Activated CD4-positive, alpha-beta memory T cell treated with anti-CD3 and anti-CD28 coated beads for 36 hours (primary cell): ENCODE measurements at regions not wholly inside any gene's neighbourhood (a gene's known extent, or its start where the extent isn't known, plus 50 kb on each side); places are given as distances from the start of the nearest gene placed in this dataset.

Experiments used
- CTCF ChIA-PET: fragments of 350-600 bp; sonication (Branson Sonifier 250); formaldehyde crosslinking; loops from one replicate; lab custom pipeline; 2021; ENCODE audit warnings: antibody characterized with exemption, inconsistent platforms; lab: Charles Lee
- POLR2A ChIA-PET: fragments of 350-600 bp; sonication (Branson Sonifier 250); formaldehyde crosslinking; loops from one replicate; lab custom pipeline; 2021; ENCODE audit warnings: antibody characterized with exemption; lab: Charles Lee
- DNase-seq: peaks from one replicate; pipeline ENCODE4 v3.0.0-alpha.2; 2020
- H3K27ac Mint-ChIP-seq: one replicate; pipeline ENCODE4 v1.8.0; 2021; ENCODE audit warnings: mixed read lengths
- H3K27me3 Mint-ChIP-seq: one replicate; pipeline ENCODE4 v1.8.0; 2021; ENCODE audit warnings: mixed read lengths
- H3K36me3 Mint-ChIP-seq: one replicate; pipeline ENCODE4 v1.8.0; 2021; ENCODE audit warnings: mixed read lengths
- H3K4me1 Mint-ChIP-seq: one replicate; pipeline ENCODE4 v1.8.0; 2021; ENCODE audit warnings: low read depth, mixed read lengths
- H3K4me3 Mint-ChIP-seq: one replicate; pipeline ENCODE4 v1.8.0; 2021; ENCODE audit warnings: mild to moderate bottlenecking, mixed read lengths
- H3K9me3 Mint-ChIP-seq: one replicate; pipeline ENCODE4 v1.8.0; 2021; ENCODE audit warnings: mixed read lengths
- intact Hi-C: fragments of 100-400 bp; cut with micrococcal nuclease; formaldehyde crosslinking; loops from one replicate; pipeline ENCODE4 v1.15.1; 2023

GRCh38 chr18:67612281-67612680 is 95.8 kb upstream of the DSEL start:
- ChIA-PET POLR2A (no interaction called here), CTCF (no interaction called here)
- H3K27ac Mint-ChIP-seq, result no peak overlapping the region
- H3K4me1 Mint-ChIP-seq, result no peaks in the 10 kb centered on the region
- DNase-seq, result no peak
- intact Hi-C loops, result no loop called here
- no peaks in the 10 kb centered on the region for H3K9me3 Mint-ChIP-seq
- H3K4me3 Mint-ChIP-seq, result no peak overlapping the region
- no peaks in the 10 kb centered on the region for H3K27me3 Mint-ChIP-seq
- no peaks in the 10 kb centered on the region for H3K36me3 Mint-ChIP-seq

DNA sequence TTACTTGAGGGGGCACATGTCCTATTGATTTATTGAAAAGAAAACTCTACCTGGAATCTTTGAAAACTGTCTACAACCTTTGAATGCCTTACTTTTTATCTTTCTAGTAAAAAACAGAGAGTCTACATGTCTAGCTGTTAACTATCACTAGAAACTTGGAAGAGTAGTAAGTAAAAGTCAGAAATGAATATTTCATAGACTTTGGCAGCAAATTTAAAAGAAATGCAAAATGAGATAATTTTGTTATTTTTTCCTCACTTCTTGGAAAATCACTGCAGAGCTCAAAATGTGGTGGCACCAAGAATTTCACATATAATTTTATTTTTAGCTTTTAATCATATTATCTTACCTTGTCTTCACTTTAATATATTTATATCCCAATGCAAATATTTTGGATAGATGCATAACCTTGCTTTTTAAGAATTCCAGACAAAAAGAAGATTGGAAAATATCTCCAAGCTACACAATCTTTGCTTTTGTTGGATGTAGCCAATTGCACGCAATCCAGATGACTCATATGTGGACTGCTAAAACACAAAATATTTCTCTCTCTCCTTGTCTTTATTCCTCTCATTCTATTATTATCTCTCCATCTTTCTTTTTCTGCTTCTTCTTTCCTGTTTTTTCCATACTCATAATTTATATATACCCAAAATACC is 92.2 kb upstream of the DSEL start:
- CTCF ChIA-PET, result no interaction called here
- no peak for DNase-seq
- no peak overlapping the region for H3K4me3 Mint-ChIP-seq
- no peaks in the 10 kb centered on the region for H3K36me3 Mint-ChIP-seq
- H3K27ac Mint-ChIP-seq, result no peak overlapping the region
- H3K27me3 Mint-ChIP-seq, result no peaks in the 10 kb centered on the region
- intact Hi-C loops, result no loop called here
- POLR2A ChIA-PET, result no interaction called here
- no peaks in the 10 kb centered on the region for H3K4me1 Mint-ChIP-seq
- peaks cover 4% of the 10 kb centered on the region for H3K9me3 Mint-ChIP-seq

- H3K27ac Mint-ChIP-seq, result no peak overlapping the region
- ChIA-PET POLR2A (no interaction called here), CTCF (no interaction called here)
- intact Hi-C loops, result no loop called here
- no peaks in the 10 kb centered on the region for H3K4me1 Mint-ChIP-seq
- H3K9me3 Mint-ChIP-seq, result peaks cover 4% of the 10 kb centered on the region
- H3K36me3 Mint-ChIP-seq, result no peaks in the 10 kb centered on the region
- no peak for DNase-seq
- H3K4me3 Mint-ChIP-seq, result no peak overlapping the region
- no peaks in the 10 kb centered on the region for H3K27me3 Mint-ChIP-seq
Measured at GRCh38 chr18:67608191-67608590, 91.7 kb upstream of the DSEL start.

GRCh38 chr18:67600181-67601180 is 84.0 kb upstream of the DSEL start:
- Mint-ChIP-seq H3K4me1 (no peaks in the 10 kb centered on the region), H3K36me3 (peaks cover 2% of the 10 kb centered on the region), H3K27ac (no peak overlapping the region), H3K9me3 (peaks cover 4% of the 10 kb centered on the region), H3K4me3 (no peak overlapping the region), H3K27me3 (peaks cover 3% of the 10 kb centered on the region)
- ChIA-PET CTCF (no interaction called here), POLR2A (no interaction called here)
- no peak for DNase-seq
- intact Hi-C loops, result no loop called here

DNA sequence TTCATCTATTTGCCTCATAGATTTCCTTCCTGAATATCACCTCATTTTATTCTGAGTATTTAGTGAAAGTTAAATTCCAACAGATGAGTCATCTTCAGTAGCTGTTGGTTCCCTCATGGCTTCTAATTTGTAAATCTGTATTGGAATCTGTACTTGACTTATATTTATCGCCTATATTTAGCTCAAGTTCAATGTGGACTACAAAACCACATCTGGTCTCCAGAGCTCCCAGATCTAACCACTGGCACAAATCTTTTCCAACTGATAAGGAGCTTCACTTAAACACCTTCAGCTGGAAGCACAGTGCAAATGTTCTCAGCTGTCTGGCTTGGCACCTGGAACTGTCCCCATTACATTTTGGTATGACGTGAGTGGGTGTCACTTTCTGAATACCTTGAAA is 82.8 kb upstream of the DSEL start:
- H3K36me3 Mint-ChIP-seq, result peaks cover 2% of the 10 kb centered on the region
- peaks cover 2% of the 10 kb centered on the region for H3K9me3 Mint-ChIP-seq
- no peaks in the 10 kb centered on the region for H3K4me1 Mint-ChIP-seq
- DNase-seq, result no peak
- POLR2A ChIA-PET, result no interaction called here
- H3K4me3 Mint-ChIP-seq, result no peak overlapping the region
- no peak overlapping the region for H3K27ac Mint-ChIP-seq
- CTCF ChIA-PET, result no interaction called here
- H3K27me3 Mint-ChIP-seq, result peaks cover 3% of the 10 kb centered on the region
- intact Hi-C loops, result no loop called here

DNA sequence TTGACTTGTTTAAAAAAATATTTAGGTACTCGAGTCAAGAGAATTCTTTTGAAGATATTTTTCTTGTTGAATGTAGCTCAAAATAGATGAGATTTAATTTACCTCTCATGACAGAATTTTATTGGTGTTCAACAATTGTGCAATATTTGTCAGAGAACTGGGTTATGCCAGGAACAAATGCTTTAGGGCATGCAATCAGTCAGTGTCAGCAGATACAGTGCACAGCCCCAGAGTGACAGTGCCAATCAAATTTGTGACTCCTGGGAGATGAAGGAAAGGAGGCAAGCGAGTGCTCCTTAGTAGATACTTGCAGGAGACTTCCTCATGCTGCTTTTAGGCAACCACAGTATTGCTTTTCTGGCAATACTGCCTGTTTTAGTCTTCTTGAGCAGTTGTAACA is 81.2 kb upstream of the DSEL start:
- intact Hi-C loops, result no loop called here
- H3K27ac Mint-ChIP-seq, result no peak overlapping the region
- POLR2A ChIA-PET, result no interaction called here

GRCh38 chr18:67596003-67596402 is 79.5 kb upstream of the DSEL start:
- no peak overlapping the region for H3K27ac Mint-ChIP-seq
- H3K27me3 Mint-ChIP-seq, result peaks cover under 1% of the 10 kb centered on the region
- H3K4me1 Mint-ChIP-seq, result no peaks in the 10 kb centered on the region
- CTCF ChIA-PET, result no interaction called here
- intact Hi-C loops, result no loop called here
- no peak for DNase-seq
- no peaks in the 10 kb centered on the region for H3K9me3 Mint-ChIP-seq
- H3K36me3 Mint-ChIP-seq, result no peaks in the 10 kb centered on the region
- POLR2A ChIA-PET, result no interaction called here
- no peak overlapping the region for H3K4me3 Mint-ChIP-seq

More for the DNA sequence above, 81.2 kb upstream of the DSEL start:
- H3K36me3 Mint-ChIP-seq, result no peaks in the 10 kb centered on the region
- CTCF ChIA-PET, result no interaction called here
- H3K9me3 Mint-ChIP-seq, result no peaks in the 10 kb centered on the region
- no peak for DNase-seq
- no peaks in the 10 kb centered on the region for H3K4me1 Mint-ChIP-seq
- no peak overlapping the region for H3K4me3 Mint-ChIP-seq
- H3K27me3 Mint-ChIP-seq, result peaks cover 3% of the 10 kb centered on the region

DNA sequence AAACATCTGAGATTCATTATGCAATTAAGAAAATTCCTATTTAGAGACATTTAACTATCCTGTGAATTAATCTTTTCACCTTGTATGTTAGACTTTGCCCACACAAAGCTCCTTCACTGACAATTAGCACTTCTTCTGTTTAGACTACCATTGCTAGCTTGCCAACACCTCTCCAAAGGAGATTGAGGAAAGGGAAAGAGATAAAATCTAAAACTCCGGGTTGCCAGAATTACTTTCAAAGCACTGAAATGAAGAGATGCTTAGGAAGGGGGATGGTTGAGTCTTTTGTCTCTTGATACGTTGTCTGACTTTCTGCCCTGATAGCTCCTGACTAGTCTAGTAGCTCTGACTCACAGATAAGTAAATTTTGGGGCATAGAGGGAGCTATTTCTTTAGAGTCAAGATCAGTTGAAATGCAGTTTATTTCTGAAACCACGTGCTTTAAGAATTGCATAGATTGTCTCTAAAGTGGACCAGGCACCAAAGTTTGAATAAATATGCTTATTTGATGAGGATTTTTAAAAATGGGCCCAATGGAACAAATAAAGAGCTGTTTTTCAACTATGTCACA is 74.1 kb upstream of the DSEL start:
- intact Hi-C loops, result no loop called here
- Mint-ChIP-seq H3K27ac (no peak overlapping the region), H3K4me3 (no peak overlapping the region), H3K9me3 (no peaks in the 10 kb centered on the region), H3K27me3 (peaks cover 3% of the 10 kb centered on the region), H3K4me1 (no peaks in the 10 kb centered on the region), H3K36me3 (no peaks in the 10 kb centered on the region)
- ChIA-PET POLR2A (no interaction called here), CTCF (interaction anchor here (0.6 to 1.5 kb wide), 2 partner anchors 29 to 85 kb away, joined by 3 to 7 read pairs; no protein-coding TSS in a partner anchor)
- DNase-seq, result no peak

DNA sequence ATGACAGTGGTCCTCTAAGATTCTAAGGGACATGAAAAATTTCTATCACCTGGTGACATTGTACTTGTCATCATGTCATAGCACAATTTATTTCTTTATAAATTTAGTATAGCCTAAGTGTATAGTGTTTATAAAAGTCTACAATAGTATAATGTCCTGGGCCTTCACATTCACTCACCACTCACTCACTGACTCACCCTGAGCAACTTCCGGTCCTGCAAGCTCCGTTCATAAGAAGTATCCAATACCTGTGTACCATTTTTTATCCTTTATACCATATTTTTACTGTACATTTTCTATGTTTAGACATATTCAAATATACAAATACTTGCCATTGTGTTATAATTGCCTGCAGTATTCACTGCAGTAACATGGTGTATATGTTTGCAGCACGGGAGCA is 72.8 kb upstream of the DSEL start:
- Mint-ChIP-seq H3K4me3 (no peak overlapping the region), H3K9me3 (no peaks in the 10 kb centered on the region), H3K27me3 (peaks cover 3% of the 10 kb centered on the region), H3K36me3 (no peaks in the 10 kb centered on the region), H3K4me1 (no peaks in the 10 kb centered on the region), H3K27ac (no peak overlapping the region)
- DNase-seq, result no peak
- intact Hi-C loops, result no loop called here
- ChIA-PET CTCF (interaction anchor here (1.5 kb wide), 1 partner anchor 73 kb away, joined by 3 read pairs; no protein-coding TSS in a partner anchor), POLR2A (no interaction called here)

DNA sequence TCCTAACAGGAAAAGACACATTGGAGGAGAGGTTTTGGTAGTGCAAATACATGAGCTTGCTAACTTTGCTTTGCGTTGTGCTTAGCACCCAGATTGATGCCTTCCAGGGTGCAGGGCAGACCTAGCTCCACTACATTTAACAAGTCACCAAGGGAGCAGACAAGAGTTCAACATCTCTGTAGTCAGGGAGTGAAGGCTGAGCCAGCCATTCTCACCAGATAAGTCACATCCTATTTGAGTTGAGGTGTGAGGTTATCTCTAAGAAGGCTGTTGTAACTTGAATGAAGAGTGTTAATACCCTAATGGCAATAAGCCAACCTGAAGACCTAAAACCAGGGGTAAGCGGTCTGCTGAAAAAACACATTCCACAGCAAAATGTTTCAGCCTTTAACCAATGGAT is 69.6 kb upstream of the DSEL start:
- peaks cover 3% of the 10 kb centered on the region for H3K27me3 Mint-ChIP-seq
- H3K4me3 Mint-ChIP-seq, result no peak overlapping the region
- no peaks in the 10 kb centered on the region for H3K4me1 Mint-ChIP-seq
- H3K27ac Mint-ChIP-seq, result no peak overlapping the region
- no peaks in the 10 kb centered on the region for H3K9me3 Mint-ChIP-seq
- ChIA-PET POLR2A (no interaction called here), CTCF (no interaction called here)
- H3K36me3 Mint-ChIP-seq, result no peaks in the 10 kb centered on the region
- no peak for DNase-seq
- intact Hi-C loops, result no loop called here

DNA sequence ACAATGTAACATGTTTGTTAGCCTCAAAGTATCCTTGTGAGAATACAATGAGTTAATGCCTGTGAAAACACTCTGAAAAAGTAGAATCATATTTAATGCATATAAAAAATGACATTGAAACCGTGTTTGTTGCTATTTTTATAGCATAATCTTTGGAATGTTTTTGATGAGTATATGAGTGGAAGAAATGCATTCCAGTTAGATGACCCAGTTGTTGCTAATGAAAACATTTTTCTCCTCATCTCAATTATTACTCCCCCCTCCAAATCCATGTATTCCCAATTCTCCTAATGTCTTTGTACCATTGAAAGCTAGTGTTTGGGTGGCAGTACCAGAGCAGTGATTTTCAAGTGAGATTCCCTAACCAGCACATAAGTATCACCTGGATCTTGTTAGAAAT is 67.1 kb upstream of the DSEL start:
- Mint-ChIP-seq H3K36me3 (no peaks in the 10 kb centered on the region), H3K9me3 (no peaks in the 10 kb centered on the region), H3K4me1 (no peaks in the 10 kb centered on the region), H3K4me3 (no peak overlapping the region), H3K27me3 (no peaks in the 10 kb centered on the region), H3K27ac (no peak overlapping the region)
- ChIA-PET CTCF (no interaction called here), POLR2A (no interaction called here)
- DNase-seq, result no peak
- intact Hi-C loops, result no loop called here

GRCh38 chr18:67582488-67582887 is 66.0 kb upstream of the DSEL start:
- ChIA-PET POLR2A (no interaction called here), CTCF (no interaction called here)
- H3K9me3 Mint-ChIP-seq, result no peaks in the 10 kb centered on the region
- no peaks in the 10 kb centered on the region for H3K4me1 Mint-ChIP-seq
- no peaks in the 10 kb centered on the region for H3K36me3 Mint-ChIP-seq
- no peak overlapping the region for H3K4me3 Mint-ChIP-seq
- no peaks in the 10 kb centered on the region for H3K27me3 Mint-ChIP-seq
- intact Hi-C loops, result no loop called here
- DNase-seq, result no peak
- no peak overlapping the region for H3K27ac Mint-ChIP-seq
